Neural progenitor cell (in vitro differentiated cells): ENCODE measurements at regions not wholly inside any gene's neighbourhood (a gene's known extent, or its start where the extent isn't known, plus 50 kb on each side); places are given as distances from the start of the nearest gene placed in this dataset.
"Not testable (repeated sequence)": the region's sequence is repeated elsewhere in the genome, so short reads cannot be mapped to it uniquely, and the experiment has no call there.

Source experiments
- DNase-seq: peaks from one replicate; pipeline ENCODE4 v3.0.0-alpha.2; 2016; ENCODE audit warnings: low spot score
- H2AFZ ChIP-seq: fragments of 200-600 bp; sonication (generic); replicated peaks from 2 replicates; pipeline ENCODE4 v1.6.1; 2016; ENCODE audit warnings: antibody characterized with exemption
- H3F3A ChIP-seq: fragments of 200-600 bp; sonication (generic); 2 replicates; pipeline ENCODE4 v1.6.1; 2016; ENCODE audit warnings: antibody characterized with exemption, low read depth
- H3K27ac ChIP-seq: fragments of 200-600 bp; sonication (generic); 2 replicates; pipeline ENCODE4 v1.5.1; 2016; ENCODE audit warnings: mild to moderate bottlenecking
- H3K27me3 ChIP-seq: fragments of 200-600 bp; sonication (generic); 2 replicates; pipeline ENCODE4 v1.6.1; 2016; ENCODE audit warnings: mild to moderate bottlenecking, moderate library complexity
- H3K36me3 ChIP-seq: fragments of 200-600 bp; sonication (generic); 2 replicates; pipeline ENCODE4 v1.5.1; 2016
- H3K4me1 ChIP-seq: fragments of 200-600 bp; sonication (generic); 2 replicates; pipeline ENCODE4 v1.6.1; 2016; ENCODE audit warnings: mixed run types
- H3K4me2 ChIP-seq: fragments of 200-600 bp; sonication (generic); 2 replicates; pipeline ENCODE4 v1.6.1; 2016
- H3K4me3 ChIP-seq: fragments of 200-600 bp; sonication (generic); 2 replicates; pipeline ENCODE4 v1.5.1; 2016
- H3K79me2 ChIP-seq: fragments of 200-600 bp; sonication (generic); 2 replicates; pipeline ENCODE4 v1.6.1; 2016; ENCODE audit warnings: low read depth
- H3K9ac ChIP-seq: fragments of 200-600 bp; sonication (generic); 2 replicates; pipeline ENCODE4 v1.6.1; 2016
- H3K9me3 ChIP-seq: fragments of 200-600 bp; sonication (generic); 2 replicates; pipeline ENCODE4 v1.5.1; 2016; ENCODE audit warnings: low read depth
- H4K20me1 ChIP-seq: fragments of 200-600 bp; sonication (generic); 2 replicates; pipeline ENCODE4 v1.6.1; 2016; ENCODE audit warnings: low read depth
- H3K27ac Mint-ChIP-seq: 3 replicates; pipeline ENCODE4 v1.8.0; 2021; ENCODE audit warnings: mixed read lengths
- H3K27me3 Mint-ChIP-seq: 2 replicates; pipeline ENCODE4 v1.8.0; 2022; ENCODE audit warnings: low read depth, mild to moderate bottlenecking, inconsistent platforms, moderate library complexity, mixed read lengths; ENCODE audit not compliant: insufficient read depth
- H3K36me3 Mint-ChIP-seq: 3 replicates; pipeline ENCODE4 v1.8.0; 2021; ENCODE audit warnings: mixed read lengths
- H3K4me1 Mint-ChIP-seq: 3 replicates; pipeline ENCODE4 v1.8.0; 2021; ENCODE audit warnings: mixed read lengths
- H3K4me3 Mint-ChIP-seq: 3 replicates; pipeline ENCODE4 v1.8.0; 2021; ENCODE audit warnings: mild to moderate bottlenecking, moderate library complexity, mixed read lengths
- H3K9me3 Mint-ChIP-seq: 3 replicates; pipeline ENCODE4 v1.8.0; 2020; ENCODE audit warnings: mixed read lengths
- CTCF ChIP-seq: fragments of 200-600 bp; sonication (generic); IDR thresholded peaks from 2 replicates; pipeline ENCODE4 v1.5.1; 2017; ENCODE audit warnings: antibody characterized with exemption, mild to moderate bottlenecking

DNA sequence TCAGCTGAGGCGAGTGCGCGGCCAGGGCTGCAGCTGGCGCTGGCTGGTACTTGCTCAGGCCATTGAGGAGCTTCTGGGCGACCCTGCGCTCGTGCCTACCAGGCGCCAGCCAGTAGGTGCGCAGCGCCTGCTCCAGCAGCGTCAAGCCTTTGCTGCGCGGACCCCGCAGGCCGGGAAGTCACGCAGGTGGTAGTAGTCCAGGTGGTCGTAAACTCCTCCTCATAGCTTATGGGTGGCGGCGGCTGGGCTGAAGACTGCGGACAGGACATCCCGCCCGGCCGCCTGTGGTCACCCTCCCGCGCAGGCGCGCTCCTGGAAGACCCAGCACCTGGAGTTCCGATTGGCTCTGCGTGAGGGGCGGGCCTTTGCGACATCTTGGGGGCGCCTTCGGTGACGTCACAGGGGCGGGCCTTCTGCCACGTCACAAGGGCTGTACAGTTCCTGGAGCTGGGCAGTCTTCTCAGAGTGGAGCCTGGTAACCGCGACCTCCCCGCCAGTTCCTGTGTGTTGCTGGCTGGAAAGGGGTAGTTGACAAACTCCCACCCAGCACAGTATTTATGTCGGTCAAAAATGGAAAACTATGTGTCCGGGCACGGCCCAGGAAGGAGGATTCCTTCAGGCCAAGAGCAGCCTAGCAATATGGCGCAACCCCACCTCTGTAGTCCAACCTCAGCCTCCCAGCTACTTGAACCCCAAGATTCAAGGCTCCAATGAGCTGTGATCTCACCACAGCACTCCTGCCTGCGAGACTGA, 102.2 kb upstream of the VKORC1L1 start:
- not testable (repeated sequence) for H3K36me3 Mint-ChIP-seq, H3K27ac Mint-ChIP-seq, H3K9me3 Mint-ChIP-seq, H3K27ac ChIP-seq, H3K4me1 ChIP-seq, H4K20me1 ChIP-seq, H3K36me3 ChIP-seq, H3K4me1 Mint-ChIP-seq, H3F3A ChIP-seq, H3K9me3 ChIP-seq, H3K27me3 ChIP-seq, H3K27me3 Mint-ChIP-seq
- peak overlapping the region; percentile 87 for H3K4me3 ChIP-seq
- H3K79me2 ChIP-seq = peaks cover 18% of the 10 kb centered on the region
- peak overlapping the region; percentile 89 for H2AFZ ChIP-seq
- peak overlapping the region; percentile 89 for H3K4me3 Mint-ChIP-seq
- peak overlapping the region; percentile 73 for H3K4me2 ChIP-seq
- peak; percentile 93 for DNase-seq
- peak; percentile 12 for TF ChIP-seq CTCF
- peak overlapping the region; percentile 53 for H3K9ac ChIP-seq

- H2AFZ ChIP-seq, H3K27ac Mint-ChIP-seq, H3K27me3 Mint-ChIP-seq, H3K9me3 Mint-ChIP-seq, H3K27ac ChIP-seq, H3K36me3 Mint-ChIP-seq, H3F3A ChIP-seq, H3K9ac ChIP-seq, H3K4me1 ChIP-seq, DNase-seq, H3K4me1 Mint-ChIP-seq, H3K36me3 ChIP-seq, H3K9me3 ChIP-seq, H4K20me1 ChIP-seq, H3K27me3 ChIP-seq: not testable (repeated sequence)
- Histone ChIP-seq H3K79me2 (peaks cover 18% of the 10 kb centered on the region), H3K4me2 (peak overlapping the region; percentile 73), H3K4me3 (peak overlapping the region; percentile 87)
- H3K4me3 Mint-ChIP-seq = peak overlapping the region; percentile 89
Measured at GRCh38 chr7:65771226-65771569, 101.7 kb upstream of the VKORC1L1 start.

GRCh38 chr7:65776677-65777076, 96.2 kb upstream of the VKORC1L1 start:
- not testable (repeated sequence) for H3K4me1 ChIP-seq, H3K79me2 ChIP-seq, H3K4me1 Mint-ChIP-seq, H4K20me1 ChIP-seq, H3K4me2 ChIP-seq, H3F3A ChIP-seq, H3K4me3 Mint-ChIP-seq, H3K36me3 Mint-ChIP-seq, H3K4me3 ChIP-seq, H2AFZ ChIP-seq, H3K27ac ChIP-seq, H3K9me3 Mint-ChIP-seq, H3K27ac Mint-ChIP-seq, H3K9me3 ChIP-seq, DNase-seq, H3K27me3 ChIP-seq, H3K27me3 Mint-ChIP-seq, H3K9ac ChIP-seq, H3K36me3 ChIP-seq

DNA sequence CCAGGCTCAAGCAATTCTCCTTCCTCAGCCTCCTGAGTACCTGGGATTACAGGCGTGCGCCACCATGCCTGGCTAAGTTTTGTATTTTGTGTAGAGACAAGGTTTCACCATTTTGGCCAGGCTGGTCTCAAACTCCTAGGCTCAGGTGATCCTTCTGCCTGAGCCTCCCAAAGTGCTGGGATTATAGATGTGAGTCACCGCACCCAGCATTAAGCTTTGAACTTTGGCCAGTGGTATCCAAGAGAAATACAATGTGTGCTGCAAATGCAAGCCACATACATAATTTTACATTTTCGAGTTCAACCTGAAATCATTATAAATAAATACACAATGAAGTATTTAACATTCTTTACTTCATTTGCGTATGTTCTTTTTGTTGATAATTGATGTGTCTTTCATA, 82.9 kb upstream of the VKORC1L1 start:
- not testable (repeated sequence) for H3K27me3 ChIP-seq, H3K4me2 ChIP-seq, DNase-seq, H3K9ac ChIP-seq, H3K4me1 Mint-ChIP-seq, H4K20me1 ChIP-seq, H3K27ac Mint-ChIP-seq, H3K9me3 ChIP-seq, H3K4me3 ChIP-seq, H2AFZ ChIP-seq, H3K36me3 ChIP-seq, H3K9me3 Mint-ChIP-seq, H3K4me3 Mint-ChIP-seq, H3K36me3 Mint-ChIP-seq, H3K27ac ChIP-seq, H3F3A ChIP-seq, H3K27me3 Mint-ChIP-seq, H3K79me2 ChIP-seq, H3K4me1 ChIP-seq

- not testable (repeated sequence) for H3K4me1 ChIP-seq, H3K9ac ChIP-seq, H3K27ac ChIP-seq, H3K27ac Mint-ChIP-seq, H4K20me1 ChIP-seq, H2AFZ ChIP-seq, H3K36me3 Mint-ChIP-seq, H3K36me3 ChIP-seq, H3K79me2 ChIP-seq, H3K4me2 ChIP-seq, H3K27me3 Mint-ChIP-seq, H3K4me3 ChIP-seq, H3K4me3 Mint-ChIP-seq, H3K9me3 Mint-ChIP-seq, H3F3A ChIP-seq, H3K9me3 ChIP-seq, H3K4me1 Mint-ChIP-seq, H3K27me3 ChIP-seq, DNase-seq
Measured at GRCh38 chr7:65791788-65792187, 81.1 kb upstream of the VKORC1L1 start.

DNA sequence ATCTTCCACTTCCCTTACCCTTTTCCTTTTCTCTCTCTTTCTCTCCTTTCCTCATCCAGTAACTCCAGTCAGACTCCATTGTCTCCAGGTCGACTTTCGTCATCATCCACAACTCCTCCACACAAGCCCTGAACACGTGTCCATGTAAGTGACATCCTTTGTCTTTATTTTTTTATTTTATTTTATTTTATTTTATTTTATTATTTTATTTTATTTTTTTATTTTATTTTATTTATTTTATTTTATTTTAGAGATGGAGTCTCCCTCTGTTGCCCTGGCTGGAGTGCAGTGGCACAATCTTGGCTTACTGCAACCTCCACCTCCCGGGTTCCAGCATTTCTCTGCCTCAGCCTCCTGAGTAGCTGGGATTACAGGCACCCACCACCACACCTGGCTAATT, 80.1 kb upstream of the VKORC1L1 start:
- not testable (repeated sequence) for H3K4me2 ChIP-seq, H3K36me3 ChIP-seq, H3K9me3 ChIP-seq, H3K4me1 ChIP-seq, H3K27ac ChIP-seq, H3K27me3 ChIP-seq, H4K20me1 ChIP-seq, H2AFZ ChIP-seq, H3F3A ChIP-seq, H3K36me3 Mint-ChIP-seq, H3K9me3 Mint-ChIP-seq, H3K4me3 Mint-ChIP-seq, H3K9ac ChIP-seq, H3K27ac Mint-ChIP-seq, H3K79me2 ChIP-seq, H3K4me1 Mint-ChIP-seq, H3K27me3 Mint-ChIP-seq, H3K4me3 ChIP-seq, DNase-seq

GRCh38 chr7:65794671-65795391, 78.0 kb upstream of the VKORC1L1 start:
- not testable (repeated sequence) for H3K79me2 ChIP-seq, H3K9me3 ChIP-seq, H3K36me3 Mint-ChIP-seq, H3K9me3 Mint-ChIP-seq, H4K20me1 ChIP-seq, H3K9ac ChIP-seq, H3K27ac Mint-ChIP-seq, H3F3A ChIP-seq, H3K36me3 ChIP-seq, H3K27me3 Mint-ChIP-seq, H3K4me3 ChIP-seq, H2AFZ ChIP-seq, H3K27me3 ChIP-seq, H3K4me2 ChIP-seq, H3K27ac ChIP-seq, H3K4me1 ChIP-seq, H3K4me3 Mint-ChIP-seq
- DNase-seq = peak; percentile 8
- H3K4me1 Mint-ChIP-seq = peaks cover 15% of the 10 kb centered on the region
